Astrocyte (in vitro differentiated cells and primary cell): ENCODE measurements at regions not wholly inside any gene's neighbourhood (a gene's known extent, or its start where the extent isn't known, plus 50 kb on each side); places are given as distances from the start of the nearest gene placed in this dataset.

Experiments used
- CTCF ChIP-seq: IDR thresholded peaks from 2 replicates; pipeline ENCODE4 v1.5.1; 2011; ENCODE audit warnings: low read depth, mild to moderate bottlenecking, inconsistent platforms, low read length, moderate library complexity; ENCODE audit not compliant: insufficient read depth
- EZH2 ChIP-seq: IDR thresholded peaks from 2 replicates; pipeline ENCODE4 v1.6.1; 2012; ENCODE audit warnings: mild to moderate bottlenecking, low read length, inconsistent platforms; ENCODE audit not compliant: insufficient read depth

- TF ChIP-seq CTCF, result no peak
- TF ChIP-seq EZH2, result no peak
Measured at GRCh38 chr1:67590329-67590728, 94.7 kb upstream of the GADD45A start.
